A549 (cell line): ENCODE measurements at regions not wholly inside any gene's neighbourhood (a gene's known extent, or its start where the extent isn't known, plus 50 kb on each side); places are given as distances from the start of the nearest gene placed in this dataset.

Experiments
- ATAC-seq, 2 experiments: fragments of 200-7000 bp in 1 of 2; fragments of >200 bp in 1 of 2; cut with Nextera tagmentation in 1 of 2; cut with Tn5 transposase in 1 of 2; 3 replicates each; pipeline versions ENCODE4 v1.8.0 to v1.9.1; 2018 to 2020; ENCODE audit warnings: mild to moderate bottlenecking in 1 of 2, moderate library complexity in 1 of 2
- CTCF ChIA-PET: fragments of 300-600 bp; sonication (Branson Sonifier 250); formaldehyde crosslinking; extraction: SDS; loops from one replicate; lab custom pipeline; 2021; ENCODE audit warnings: antibody characterized with exemption, inconsistent platforms; lab: Yijun Ruan, JAX
- POLR2A ChIA-PET: fragments of 350-600 bp; formaldehyde crosslinking; extraction: SDS; loops from one replicate; lab custom pipeline; 2021; ENCODE audit warnings: antibody characterized with exemption, inconsistent platforms; lab: Yijun Ruan, JAX
- DNase-seq, 2 experiments: peaks; one replicate each; pipeline versions ENCODE4 v3.0.0 to v3.0.0-alpha.2; 2011 to 2016; ENCODE audit warnings: low read depth in 1 of 2, low spot score in 1 of 2
- FAIRE-seq: peaks from 2 replicates; lab custom pipeline; 2011; peaks lifted over from hg19 to GRCh38; lab: Jason Lieb, UNC
- H3K27ac ChIP-seq, 2 experiments: fragments of >200 bp; sonication (Bioruptor Twin); formaldehyde crosslinking; 3 replicates each; pipeline ENCODE4 v1.5.1; 2016 to 2017
- H3K4me1 ChIP-seq: fragments of >200 bp; sonication (Bioruptor Twin); formaldehyde crosslinking; 3 replicates; pipeline ENCODE4 v1.6.1; 2016
- H3K4me2 ChIP-seq: fragments of >200 bp; sonication (Bioruptor Twin); formaldehyde crosslinking; 3 replicates; pipeline ENCODE4 v1.6.1; 2016
- H3K4me3 ChIP-seq: fragments of >200 bp; sonication (Bioruptor Twin); formaldehyde crosslinking; 3 replicates; pipeline ENCODE4 v1.5.1; 2016
- H3K9me3 ChIP-seq: fragments of >200 bp; sonication (Bioruptor Twin); formaldehyde crosslinking; 3 replicates; pipeline ENCODE4 v1.6.1; 2016
- CBX2 ChIP-seq: fragments of 200-600 bp; sonication (generic); IDR thresholded peaks from 2 replicates; pipeline ENCODE4 v1.6.1; 2016; ENCODE audit warnings: low read depth, mild to moderate bottlenecking, borderline replicate concordance
- CEBPB ChIP-seq, 2 experiments: fragments of >200 bp in 1 of 2; sonication (Bioruptor Twin) in 1 of 2; formaldehyde crosslinking in 1 of 2; IDR thresholded peaks; 2 replicates each; pipeline ENCODE4 v1.6.1; 2012 to 2016
- CHD2 ChIP-seq: fragments of 150-350 bp; IDR thresholded peaks from 2 replicates; pipeline ENCODE4 v1.6.1; 2014; ENCODE audit warnings: low read length; ENCODE audit not compliant: partially characterized antibody
- EHMT2 ChIP-seq: fragments of 200-600 bp; sonication (generic); IDR thresholded peaks from 2 replicates; pipeline ENCODE4 v1.6.1; 2016; ENCODE audit warnings: antibody characterized with exemption, low read depth, mild to moderate bottlenecking, moderate library complexity
- HDAC2 ChIP-seq: fragments of 200-600 bp; sonication (generic); IDR thresholded peaks from 2 replicates; pipeline ENCODE4 v1.6.1; 2016
- HEYL ChIP-seq: fragments of 250-450 bp; sonication (Bioruptor Pico); IDR thresholded peaks from 2 replicates; pipeline ENCODE4 v1.8.0; 2021; ENCODE audit warnings: mild to moderate bottlenecking, moderate library complexity
- HOXB5 ChIP-seq: fragments of 250-450 bp; sonication (Bioruptor Pico); IDR thresholded peaks from 2 replicates; pipeline ENCODE4 v1.5.0; 2020; ENCODE audit warnings: mild to moderate bottlenecking, moderate library complexity
- JUN ChIP-seq, 2 experiments: fragments of >200 bp; sonication (Bioruptor Twin); formaldehyde crosslinking; IDR thresholded peaks; 2 replicates in 1 of 2; 3 replicates in 1 of 2; pipeline ENCODE4 v1.6.1; 2016 to 2017
- KDM5A ChIP-seq: fragments of 200-600 bp; sonication (generic); IDR thresholded peaks from 2 replicates; pipeline ENCODE4 v1.6.1; 2016; ENCODE audit warnings: antibody characterized with exemption, mild to moderate bottlenecking
- MAZ ChIP-seq: fragments of 150-350 bp; IDR thresholded peaks from 2 replicates; pipeline ENCODE4 v1.6.1; 2014; ENCODE audit warnings: antibody characterized with exemption, low read depth, low read length, borderline replicate concordance
- NFE2L2 ChIP-seq: fragments of 150-350 bp; conservative IDR thresholded peaks from 2 replicates; pipeline ENCODE4 v1.6.1; 2014; ENCODE audit warnings: low read length
- TFCP2L1 ChIP-seq: fragments of 250-450 bp; sonication (Bioruptor Pico); IDR thresholded peaks from 2 replicates; pipeline ENCODE4 v1.5.0; 2021; ENCODE audit warnings: mild to moderate bottlenecking
- WGBS: methylation state at CpG from one replicate; pipeline ENCODE4 v1.1.6; 2017; ENCODE audit errors: missing lambda C conversion rate; 5-methylcytosine and 5-hydroxymethylcytosine counted together
- TF ChIP-seq, protein P1 (sequence below): fragments of >200 bp; sonication (Bioruptor Twin); formaldehyde crosslinking; IDR thresholded peaks from 3 replicates; pipeline ENCODE4 v1.5.1; 2016
- TF ChIP-seq, protein P2 (sequence below): fragments of >200 bp; sonication (Bioruptor Twin); formaldehyde crosslinking; IDR thresholded peaks from 3 replicates; pipeline ENCODE4 v1.6.1; 2016
- TF ChIP-seq, protein P3 (sequence below): fragments of 200-600 bp; sonication (generic); IDR thresholded peaks from 2 replicates; pipeline ENCODE4 v1.6.1; 2016; ENCODE audit warnings: antibody characterized with exemption, mild to moderate bottlenecking, moderate library complexity

DNA sequence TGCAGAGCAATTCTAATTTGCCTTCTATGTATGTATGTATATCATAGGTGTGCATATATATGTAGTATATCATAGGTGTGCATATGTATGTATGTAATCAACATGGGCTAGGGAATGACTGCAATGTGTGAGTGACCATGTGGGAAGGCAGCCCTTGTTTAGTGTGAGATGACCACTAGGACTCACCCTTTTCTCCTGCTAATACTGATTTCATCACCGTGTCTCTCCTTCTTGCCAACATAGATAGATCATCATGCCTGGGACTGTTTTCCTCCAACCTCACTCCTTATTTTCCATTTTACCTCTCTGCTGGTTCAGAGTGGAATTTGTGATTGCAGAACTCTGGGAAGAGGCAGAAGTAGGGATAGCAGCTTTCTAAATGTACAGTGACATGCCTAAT lies 63.6 kb upstream of the SFRP2 start (continued):
- TF ChIP-seq, protein P1, sequence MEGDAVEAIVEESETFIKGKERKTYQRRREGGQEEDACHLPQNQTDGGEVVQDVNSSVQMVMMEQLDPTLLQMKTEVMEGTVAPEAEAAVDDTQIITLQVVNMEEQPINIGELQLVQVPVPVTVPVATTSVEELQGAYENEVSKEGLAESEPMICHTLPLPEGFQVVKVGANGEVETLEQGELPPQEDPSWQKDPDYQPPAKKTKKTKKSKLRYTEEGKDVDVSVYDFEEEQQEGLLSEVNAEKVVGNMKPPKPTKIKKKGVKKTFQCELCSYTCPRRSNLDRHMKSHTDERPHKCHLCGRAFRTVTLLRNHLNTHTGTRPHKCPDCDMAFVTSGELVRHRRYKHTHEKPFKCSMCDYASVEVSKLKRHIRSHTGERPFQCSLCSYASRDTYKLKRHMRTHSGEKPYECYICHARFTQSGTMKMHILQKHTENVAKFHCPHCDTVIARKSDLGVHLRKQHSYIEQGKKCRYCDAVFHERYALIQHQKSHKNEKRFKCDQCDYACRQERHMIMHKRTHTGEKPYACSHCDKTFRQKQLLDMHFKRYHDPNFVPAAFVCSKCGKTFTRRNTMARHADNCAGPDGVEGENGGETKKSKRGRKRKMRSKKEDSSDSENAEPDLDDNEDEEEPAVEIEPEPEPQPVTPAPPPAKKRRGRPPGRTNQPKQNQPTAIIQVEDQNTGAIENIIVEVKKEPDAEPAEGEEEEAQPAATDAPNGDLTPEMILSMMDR: no peak
- TF ChIP-seq CEBPB (IDR thresholded peaks at IDR 0.05): no peak
- TF ChIP-seq CBX2: no peak
- no peak for TF ChIP-seq KDM5A
- no peak for TF ChIP-seq HOXB5 (CRISPR knock-in tag)

DNA sequence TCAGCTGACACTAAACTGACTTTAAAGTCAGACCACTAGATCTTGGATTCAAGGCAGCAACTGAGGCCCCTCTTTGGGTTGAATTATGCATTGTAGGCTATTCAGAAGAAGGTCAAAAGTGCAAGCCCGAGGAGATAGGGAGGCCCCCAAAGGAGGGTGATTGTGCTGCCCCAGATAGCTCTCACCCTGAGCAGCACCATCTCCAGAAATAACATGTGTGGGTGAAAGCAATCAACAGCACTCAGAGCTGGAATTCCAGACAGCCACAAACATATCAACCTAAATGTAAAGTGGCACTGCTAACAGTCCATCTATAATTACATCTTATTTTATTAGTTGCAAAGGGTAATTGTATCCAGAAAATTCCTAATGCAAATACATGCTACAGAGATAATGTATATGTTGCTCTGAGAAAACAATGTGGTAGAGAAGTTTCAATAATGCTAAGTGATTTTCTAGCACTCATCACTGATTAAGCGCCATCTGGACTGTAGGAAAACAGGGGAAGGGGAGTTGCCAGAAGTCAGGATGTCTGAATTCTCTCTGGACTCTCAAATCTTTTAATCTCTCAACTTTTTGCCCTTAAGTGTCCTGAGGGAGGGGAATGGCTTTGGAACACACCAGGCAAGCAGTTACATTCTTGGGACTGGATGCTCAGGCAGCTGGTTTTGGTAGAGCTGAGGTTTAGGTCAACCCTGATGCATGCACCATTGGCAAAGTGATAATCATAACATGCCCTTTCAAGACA lies 61.8 kb upstream of the SFRP2 start:
- ATAC-seq (no peak), FAIRE-seq (no peak)
- no peaks in the 10 kb centered on the region for H3K4me1 ChIP-seq
- TF ChIP-seq MAZ: no peak
- no peak for TF ChIP-seq NFE2L2
- TF ChIP-seq, protein P2, sequence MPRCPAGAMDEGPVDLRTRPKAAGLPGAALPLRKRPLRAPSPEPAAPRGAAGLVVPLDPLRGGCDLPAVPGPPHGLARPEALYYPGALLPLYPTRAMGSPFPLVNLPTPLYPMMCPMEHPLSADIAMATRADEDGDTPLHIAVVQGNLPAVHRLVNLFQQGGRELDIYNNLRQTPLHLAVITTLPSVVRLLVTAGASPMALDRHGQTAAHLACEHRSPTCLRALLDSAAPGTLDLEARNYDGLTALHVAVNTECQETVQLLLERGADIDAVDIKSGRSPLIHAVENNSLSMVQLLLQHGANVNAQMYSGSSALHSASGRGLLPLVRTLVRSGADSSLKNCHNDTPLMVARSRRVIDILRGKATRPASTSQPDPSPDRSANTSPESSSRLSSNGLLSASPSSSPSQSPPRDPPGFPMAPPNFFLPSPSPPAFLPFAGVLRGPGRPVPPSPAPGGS: no peak
- TF ChIP-seq JUN (IDR thresholded peaks at IDR 0.05): no peak
- no peak for TF ChIP-seq CHD2
- TF ChIP-seq, all 56 proteins: peak for 0
- no peak for DNase-seq
- Histone ChIP-seq H3K9me3 (no peaks in the 10 kb centered on the region), H3K4me3 (no peak overlapping the region), H3K27ac (no peak overlapping the region), H3K4me2 (no peak overlapping the region)
- CTCF ChIA-PET: interaction anchor here (0.8 kb wide), 1 partner anchor 11 kb away, joined by 3 read pairs; no protein-coding TSS in a partner anchor
- POLR2A ChIA-PET: no interaction called here
- WGBS: 0% methylated on average over 2 of the region's 2 CpGs

DNA sequence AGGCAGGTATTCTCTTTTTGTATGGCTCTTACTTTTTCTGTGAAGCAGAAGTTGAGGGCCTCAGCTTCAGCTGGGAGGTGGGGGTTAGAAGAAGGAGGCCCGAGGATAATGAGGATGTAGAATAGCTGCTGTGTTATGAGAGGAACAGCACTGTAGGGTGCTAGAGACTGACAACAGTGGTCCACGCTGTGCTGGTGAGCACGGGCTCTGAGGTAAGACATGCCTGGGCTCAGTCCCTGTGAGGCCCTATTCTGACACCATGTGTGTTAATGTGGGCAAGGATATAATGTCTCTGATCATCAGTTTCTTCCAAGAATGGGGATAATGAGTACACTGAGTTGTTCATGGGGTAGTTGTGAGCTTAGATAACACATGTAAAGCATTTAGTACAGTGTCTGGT lies 55.3 kb upstream of the SFRP2 start:
- POLR2A ChIA-PET: no interaction called here
- no peak for ATAC-seq
- H3K9me3 ChIP-seq: no peaks in the 10 kb centered on the region
- H3K4me2 ChIP-seq: no peak overlapping the region
- TF ChIP-seq EHMT2 (no peak), HDAC2 (no peak), CEBPB (IDR thresholded peaks at IDR 0.05) (no peak), HEYL (CRISPR knock-in tag) (no peak), TFCP2L1 (no peak)
- TF ChIP-seq, protein P3, sequence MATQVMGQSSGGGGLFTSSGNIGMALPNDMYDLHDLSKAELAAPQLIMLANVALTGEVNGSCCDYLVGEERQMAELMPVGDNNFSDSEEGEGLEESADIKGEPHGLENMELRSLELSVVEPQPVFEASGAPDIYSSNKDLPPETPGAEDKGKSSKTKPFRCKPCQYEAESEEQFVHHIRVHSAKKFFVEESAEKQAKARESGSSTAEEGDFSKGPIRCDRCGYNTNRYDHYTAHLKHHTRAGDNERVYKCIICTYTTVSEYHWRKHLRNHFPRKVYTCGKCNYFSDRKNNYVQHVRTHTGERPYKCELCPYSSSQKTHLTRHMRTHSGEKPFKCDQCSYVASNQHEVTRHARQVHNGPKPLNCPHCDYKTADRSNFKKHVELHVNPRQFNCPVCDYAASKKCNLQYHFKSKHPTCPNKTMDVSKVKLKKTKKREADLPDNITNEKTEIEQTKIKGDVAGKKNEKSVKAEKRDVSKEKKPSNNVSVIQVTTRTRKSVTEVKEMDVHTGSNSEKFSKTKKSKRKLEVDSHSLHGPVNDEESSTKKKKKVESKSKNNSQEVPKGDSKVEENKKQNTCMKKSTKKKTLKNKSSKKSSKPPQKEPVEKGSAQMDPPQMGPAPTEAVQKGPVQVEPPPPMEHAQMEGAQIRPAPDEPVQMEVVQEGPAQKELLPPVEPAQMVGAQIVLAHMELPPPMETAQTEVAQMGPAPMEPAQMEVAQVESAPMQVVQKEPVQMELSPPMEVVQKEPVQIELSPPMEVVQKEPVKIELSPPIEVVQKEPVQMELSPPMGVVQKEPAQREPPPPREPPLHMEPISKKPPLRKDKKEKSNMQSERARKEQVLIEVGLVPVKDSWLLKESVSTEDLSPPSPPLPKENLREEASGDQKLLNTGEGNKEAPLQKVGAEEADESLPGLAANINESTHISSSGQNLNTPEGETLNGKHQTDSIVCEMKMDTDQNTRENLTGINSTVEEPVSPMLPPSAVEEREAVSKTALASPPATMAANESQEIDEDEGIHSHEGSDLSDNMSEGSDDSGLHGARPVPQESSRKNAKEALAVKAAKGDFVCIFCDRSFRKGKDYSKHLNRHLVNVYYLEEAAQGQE: no peak
- TF ChIP-seq, all 56 proteins: peak for 0
- CTCF ChIA-PET: no interaction called here
- H3K4me1 ChIP-seq: no peaks in the 10 kb centered on the region
- 2% methylated on average over 3 of the region's 3 CpGs for whole genome bisulfite sequencing
- no peak overlapping the region for H3K27ac ChIP-seq
- DNase-seq (no peak), FAIRE-seq (no peak)
- no peak overlapping the region for H3K4me3 ChIP-seq
